OCI-LY7 (cell line): ENCODE measurements at regions not wholly inside any gene's neighbourhood (a gene's known extent, or its start where the extent isn't known, plus 50 kb on each side); places are given as distances from the start of the nearest gene placed in this dataset.

Experiments
- BruUV-seq: library from RNA; stranded (reverse); fragments of 400-500 nt; replicated peaks from 2 replicates; lab custom pipeline; 2021; lab: Mats Ljungman, UMichigan
- CTCF ChIA-PET: fragments of 300-600 bp; sonication (Branson Sonifier 250); formaldehyde crosslinking; loops from one replicate; lab custom pipeline; 2022; ENCODE audit warnings: antibody characterized with exemption; ENCODE audit not compliant: unreplicated experiment; lab: Charles Lee
- POLR2A ChIA-PET: fragments of 300-600 bp; sonication (Branson Sonifier 250); formaldehyde crosslinking; loops from one replicate; lab custom pipeline; 2022; ENCODE audit warnings: antibody characterized with exemption; lab: Charles Lee
- DNase-seq: peaks from one replicate; pipeline ENCODE4 v3.0.0-alpha.2; 2015; ENCODE audit warnings: low spot score
- H2AFZ ChIP-seq: fragments of 200-600 bp; sonication (generic), shearing (Covaris generic); 2 replicates; pipeline ENCODE4 v1.6.1; 2014; ENCODE audit warnings: mild to moderate bottlenecking, antibody characterized with exemption, low read length, moderate library complexity
- H3K27ac ChIP-seq: fragments of 200-600 bp; sonication (generic); 2 replicates; pipeline ENCODE4 v1.5.1; 2014; ENCODE audit warnings: mixed run types, low read depth, mild to moderate bottlenecking, moderate library complexity, low read length, inconsistent platforms; ENCODE audit not compliant: poor library complexity, severe bottlenecking
- H3K36me3 ChIP-seq: fragments of 200-600 bp; sonication (generic); 2 replicates; pipeline ENCODE4 v1.6.1; 2014; ENCODE audit warnings: mild to moderate bottlenecking, antibody characterized with exemption, low read length, moderate library complexity, mixed read lengths; ENCODE audit not compliant: insufficient read depth
- H3K4me1 ChIP-seq: fragments of 200-600 bp; sonication (generic); 2 replicates; pipeline ENCODE4 v1.5.1; 2014; ENCODE audit warnings: mild to moderate bottlenecking, low read length; ENCODE audit not compliant: insufficient read depth, poor library complexity, severe bottlenecking
- H3K4me2 ChIP-seq: fragments of 200-600 bp; sonication (generic); 2 replicates; pipeline ENCODE4 v1.6.1; 2014; ENCODE audit warnings: mild to moderate bottlenecking, low read length
- H3K4me3 ChIP-seq: fragments of 200-600 bp; sonication (generic); 2 replicates; pipeline ENCODE4 v1.5.1; 2014; ENCODE audit warnings: mild to moderate bottlenecking, low read depth, low read length; ENCODE audit not compliant: poor library complexity, severe bottlenecking
- H3K79me2 ChIP-seq: fragments of 200-600 bp; sonication (generic); 2 replicates; pipeline ENCODE4 v1.6.1; 2016; ENCODE audit warnings: low read depth, mild to moderate bottlenecking, low read length, moderate library complexity, mixed read lengths; ENCODE audit not compliant: insufficient read depth
- H3K9me2 ChIP-seq: fragments of 200-600 bp; sonication (generic); 2 replicates; pipeline ENCODE4 v1.6.1; 2016; ENCODE audit warnings: mild to moderate bottlenecking, low read length, mixed read lengths; ENCODE audit not compliant: insufficient read depth
- H3K9me3 ChIP-seq: fragments of 200-600 bp; sonication (generic); 2 replicates; pipeline ENCODE4 v1.6.1; 2014; ENCODE audit warnings: mild to moderate bottlenecking, mixed run types, low read length, mixed read lengths
- H4K20me1 ChIP-seq: fragments of 200-600 bp; sonication (generic); 2 replicates; pipeline ENCODE4 v1.6.1; 2014; ENCODE audit warnings: mild to moderate bottlenecking, antibody characterized with exemption, low read length, moderate library complexity, mixed read lengths; ENCODE audit not compliant: insufficient read depth
- EZH2phosphoT487 ChIP-seq: fragments of 200-600 bp; sonication (generic); IDR thresholded peaks from 2 replicates; pipeline ENCODE4 v1.6.1; 2018; ENCODE audit warnings: low read depth, borderline replicate concordance, mild to moderate bottlenecking, mixed run types, antibody characterized with exemption, low read length, moderate library complexity, mixed read lengths
- intact Hi-C: fragments of 100-400 bp; cut with micrococcal nuclease; formaldehyde crosslinking; loops from one replicate; pipeline ENCODE4 v1.10.0; 2022; ENCODE audit not compliant: unreplicated experiment
- TF ChIP-seq, protein P1 (sequence below): fragments of 200-600 bp; sonication (generic); conservative IDR thresholded peaks from 2 replicates; pipeline ENCODE4 v1.5.1; 2014; ENCODE audit warnings: mild to moderate bottlenecking, antibody characterized with exemption, low read length, moderate library complexity, mixed read lengths

DNA sequence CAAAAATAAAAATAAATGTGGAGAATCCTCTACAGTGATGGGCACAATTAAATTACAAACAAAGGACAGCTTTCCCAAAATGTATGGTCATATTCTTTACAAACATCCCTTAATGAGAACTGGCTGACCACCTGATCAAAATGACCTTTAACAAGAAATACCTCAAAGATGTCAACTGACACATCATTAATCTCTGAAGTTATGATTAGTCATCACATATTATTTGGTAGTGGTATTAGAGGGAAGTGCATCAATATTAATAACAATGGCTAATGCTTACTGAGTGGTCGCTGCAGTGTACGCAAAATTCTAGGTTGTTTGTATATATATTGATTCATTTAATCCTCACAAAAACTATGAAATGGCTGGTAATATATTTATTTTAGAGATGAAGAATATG, 340.6 kb downstream of the GJA1 start:
- Histone ChIP-seq H3K9me3 (no peaks in the 10 kb centered on the region), H3K9me2 (no peaks in the 10 kb centered on the region), H2AFZ (no peak overlapping the region), H3K79me2 (no peaks in the 10 kb centered on the region), H3K27ac (no peak overlapping the region), H3K4me2 (no peak overlapping the region), H4K20me1 (no peaks in the 10 kb centered on the region; the same call in 1 of the 2 replicates), H3K36me3 (no peaks in the 10 kb centered on the region), H3K4me3 (no peak overlapping the region), H3K4me1 (no peaks in the 10 kb centered on the region)
- DNase-seq, result no peak
- TF ChIP-seq, protein P1, sequence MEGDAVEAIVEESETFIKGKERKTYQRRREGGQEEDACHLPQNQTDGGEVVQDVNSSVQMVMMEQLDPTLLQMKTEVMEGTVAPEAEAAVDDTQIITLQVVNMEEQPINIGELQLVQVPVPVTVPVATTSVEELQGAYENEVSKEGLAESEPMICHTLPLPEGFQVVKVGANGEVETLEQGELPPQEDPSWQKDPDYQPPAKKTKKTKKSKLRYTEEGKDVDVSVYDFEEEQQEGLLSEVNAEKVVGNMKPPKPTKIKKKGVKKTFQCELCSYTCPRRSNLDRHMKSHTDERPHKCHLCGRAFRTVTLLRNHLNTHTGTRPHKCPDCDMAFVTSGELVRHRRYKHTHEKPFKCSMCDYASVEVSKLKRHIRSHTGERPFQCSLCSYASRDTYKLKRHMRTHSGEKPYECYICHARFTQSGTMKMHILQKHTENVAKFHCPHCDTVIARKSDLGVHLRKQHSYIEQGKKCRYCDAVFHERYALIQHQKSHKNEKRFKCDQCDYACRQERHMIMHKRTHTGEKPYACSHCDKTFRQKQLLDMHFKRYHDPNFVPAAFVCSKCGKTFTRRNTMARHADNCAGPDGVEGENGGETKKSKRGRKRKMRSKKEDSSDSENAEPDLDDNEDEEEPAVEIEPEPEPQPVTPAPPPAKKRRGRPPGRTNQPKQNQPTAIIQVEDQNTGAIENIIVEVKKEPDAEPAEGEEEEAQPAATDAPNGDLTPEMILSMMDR, result no peak
- TF ChIP-seq EZH2phosphoT487, result no peak
- no TSS peak for BruUV-seq
- intact Hi-C loops, result no loop called here
- ChIA-PET POLR2A (no interaction called here), CTCF (no interaction called here)

DNA sequence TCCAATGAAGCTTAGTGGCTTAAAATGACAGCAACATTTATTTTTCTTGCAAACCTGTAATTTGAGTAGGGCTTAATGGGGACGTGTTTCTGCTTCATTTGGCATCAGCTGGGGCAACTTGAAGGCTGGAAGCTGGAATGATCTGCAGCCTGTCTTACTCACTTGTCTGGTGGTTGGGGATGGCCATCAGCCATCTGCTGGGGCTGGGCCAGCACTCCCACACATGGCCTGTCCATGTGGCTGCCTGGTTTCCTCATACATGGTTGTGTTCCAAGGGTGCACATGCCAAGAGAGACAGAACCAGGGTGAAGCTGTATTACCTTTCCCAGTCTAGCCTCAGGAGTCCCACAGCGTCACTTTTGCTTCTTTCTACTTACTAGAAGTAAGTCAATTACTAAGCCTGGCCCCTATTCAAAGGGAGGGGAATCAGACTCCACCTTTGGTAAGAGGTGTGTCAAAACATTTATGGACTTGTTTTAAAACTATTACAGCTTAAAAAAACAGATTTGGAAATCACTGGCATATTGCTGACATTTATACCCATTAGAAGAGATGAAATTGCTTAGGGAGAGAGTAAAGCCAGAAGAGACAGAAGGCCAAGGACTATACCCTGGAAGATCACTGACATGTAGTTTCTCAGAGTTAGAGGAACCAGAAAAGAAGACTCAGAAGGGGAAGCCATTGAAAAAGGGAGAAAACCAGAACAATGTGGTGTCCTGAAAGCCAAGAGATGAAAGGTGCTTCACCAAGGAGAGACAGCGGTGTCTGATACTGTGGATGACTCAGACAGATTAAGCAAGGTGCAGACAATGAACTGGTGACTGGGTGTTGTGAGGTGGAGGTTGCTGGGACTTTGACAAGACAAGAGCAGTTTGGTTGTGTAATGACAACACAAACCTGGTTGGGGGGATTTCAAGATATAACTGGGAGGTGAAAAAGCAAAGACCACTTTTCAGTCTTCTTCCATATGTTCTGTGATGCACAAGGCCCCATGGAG, 345.2 kb downstream of the GJA1 start:
- CTCF ChIA-PET, result no interaction called here
- no peak for DNase-seq
- H3K36me3 ChIP-seq, result no peaks in the 10 kb centered on the region

More for the DNA sequence above, 345.2 kb downstream of the GJA1 start:
- no TSS peak for BruUV-seq
- Histone ChIP-seq H4K20me1 (no peaks in the 10 kb centered on the region; the same call in 1 of the 2 replicates), H3K27ac (no peak overlapping the region), H3K9me3 (no peaks in the 10 kb centered on the region), H3K79me2 (no peaks in the 10 kb centered on the region), H3K4me3 (no peak overlapping the region), H2AFZ (no peak overlapping the region), H3K4me2 (no peak overlapping the region), H3K4me1 (no peaks in the 10 kb centered on the region), H3K9me2 (no peaks in the 10 kb centered on the region)
- POLR2A ChIA-PET, result interaction anchor here (0.7 kb wide), 1 partner anchor 1169 kb away, joined by 3 read pairs; no protein-coding TSS in a partner anchor
- intact Hi-C loops, result no loop called here
- TF ChIP-seq, protein P1, result no peak
- TF ChIP-seq EZH2phosphoT487, result no peak
